ENCODE measurements at regions not wholly inside any gene's neighbourhood (a gene's known extent, or its start where the extent isn't known, plus 50 kb on each side); places are given as distances from the start of the nearest gene placed in this dataset.
"Not testable (repeated sequence)": the region's sequence is repeated elsewhere in the genome, so short reads cannot be mapped to it uniquely, and the experiment has no call there.

DNA sequence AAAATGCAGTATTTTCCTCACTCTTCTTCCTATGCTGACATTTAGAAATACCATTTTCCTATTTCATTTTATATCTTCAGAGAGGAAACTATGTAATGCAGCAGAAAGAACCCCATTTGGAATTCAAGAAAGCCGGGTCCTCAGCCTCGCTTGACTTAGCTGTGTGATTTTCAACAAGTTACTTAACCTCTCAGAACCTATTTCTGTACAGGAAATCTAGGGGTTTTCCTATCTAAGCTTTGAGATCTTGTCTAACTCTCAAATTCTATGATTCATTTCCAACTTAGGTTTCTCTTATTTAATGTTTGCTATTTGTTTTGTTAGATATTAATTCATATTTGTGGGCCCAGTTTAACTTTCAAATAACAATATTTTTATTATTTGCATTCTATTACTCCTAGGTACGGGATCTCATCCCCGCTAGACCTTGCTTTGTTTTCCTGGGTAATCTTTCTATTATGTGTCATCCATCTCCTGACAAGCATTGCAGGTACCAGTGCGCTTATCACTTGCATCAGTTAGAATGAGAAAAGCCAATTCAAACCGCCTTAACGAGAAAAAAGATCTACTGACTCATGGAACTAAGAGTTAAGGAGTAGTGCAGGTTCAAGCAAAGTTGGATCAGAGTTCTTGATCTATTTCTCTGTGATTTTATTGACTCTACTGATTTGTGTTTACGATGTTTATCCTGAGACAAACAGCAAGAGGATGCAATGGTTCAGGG is 70.6 kb upstream of the BHLHE40 start:
- Mint-ChIP-seq H3K36me3 (ENCODE audit: unreplicated experiment) (no peaks in the 10 kb centered on the region), H3K4me1 (ENCODE audit: unreplicated experiment) (peaks cover 27% of the 10 kb centered on the region), H3K27me3 (ENCODE audit: unreplicated experiment) (peaks cover 3% of the 10 kb centered on the region), H3K4me3 (ENCODE audit: unreplicated experiment) (no peak overlapping the region), H3K27ac (ENCODE audit: unreplicated experiment) (no peak overlapping the region), H3K9me3 (ENCODE audit: unreplicated experiment) (no peaks in the 10 kb centered on the region)
- no peak for DNase-seq (ENCODE audit: extremely low spot score, unreplicated experiment)
- TF ChIP-seq CTCF (IDR thresholded peaks at IDR 0.05): no peak

GRCh38 chr3:4914464-4914863 is 64.8 kb upstream of the BHLHE40 start:
- no peak for DNase-seq (ENCODE audit: extremely low spot score, unreplicated experiment)
- H3K36me3 Mint-ChIP-seq (ENCODE audit: unreplicated experiment): no peaks in the 10 kb centered on the region
- H3K4me3 Mint-ChIP-seq (ENCODE audit: unreplicated experiment): no peak overlapping the region
- H3K9me3 Mint-ChIP-seq (ENCODE audit: unreplicated experiment): no peaks in the 10 kb centered on the region
- peaks cover 3% of the 10 kb centered on the region for H3K27me3 Mint-ChIP-seq (ENCODE audit: unreplicated experiment)
- TF ChIP-seq CTCF (IDR thresholded peaks at IDR 0.05): no peak
- no peaks in the 10 kb centered on the region for H3K4me1 Mint-ChIP-seq (ENCODE audit: unreplicated experiment)
- no peak overlapping the region for H3K27ac Mint-ChIP-seq (ENCODE audit: unreplicated experiment)

DNA sequence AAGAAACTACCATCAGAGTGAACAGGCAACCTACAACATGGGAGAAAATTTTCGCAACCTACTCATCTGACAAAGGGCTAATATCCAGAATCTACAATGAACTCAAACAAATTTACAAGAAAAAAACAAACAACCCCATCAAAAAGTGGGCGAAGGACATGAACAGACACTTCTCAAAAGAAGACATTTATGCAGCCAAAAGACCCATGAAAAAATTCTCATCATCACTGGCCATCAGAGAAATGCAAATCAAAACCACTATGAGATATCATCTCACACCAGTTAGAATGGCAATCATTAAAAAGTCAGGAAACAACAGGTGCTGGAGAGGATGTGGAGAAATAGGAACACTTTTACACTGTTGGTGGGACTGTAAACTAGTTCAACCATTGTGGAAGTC is 57.6 kb upstream of the BHLHE40 start:
- H3K4me1 Mint-ChIP-seq (ENCODE audit: unreplicated experiment); H3K9me3 Mint-ChIP-seq (ENCODE audit: unreplicated experiment); H3K27me3 Mint-ChIP-seq (ENCODE audit: unreplicated experiment); H3K36me3 Mint-ChIP-seq (ENCODE audit: unreplicated experiment); H3K27ac Mint-ChIP-seq (ENCODE audit: unreplicated experiment); DNase-seq (ENCODE audit: extremely low spot score, unreplicated experiment); H3K4me3 Mint-ChIP-seq (ENCODE audit: unreplicated experiment): not testable (repeated sequence)

GRCh38 chr3:4926892-4927291 is 52.3 kb upstream of the BHLHE40 start:
- no peaks in the 10 kb centered on the region for H3K4me1 Mint-ChIP-seq (ENCODE audit: unreplicated experiment)
- H3K4me3 Mint-ChIP-seq (ENCODE audit: unreplicated experiment): no peak overlapping the region
- no peaks in the 10 kb centered on the region for H3K36me3 Mint-ChIP-seq (ENCODE audit: unreplicated experiment)
- H3K27me3 Mint-ChIP-seq (ENCODE audit: unreplicated experiment): no peaks in the 10 kb centered on the region
- no peak for DNase-seq (ENCODE audit: extremely low spot score, unreplicated experiment)
- H3K9me3 Mint-ChIP-seq (ENCODE audit: unreplicated experiment): no peaks in the 10 kb centered on the region
- TF ChIP-seq CTCF (IDR thresholded peaks at IDR 0.05): no peak
- no peak overlapping the region for H3K27ac Mint-ChIP-seq (ENCODE audit: unreplicated experiment)

DNA sequence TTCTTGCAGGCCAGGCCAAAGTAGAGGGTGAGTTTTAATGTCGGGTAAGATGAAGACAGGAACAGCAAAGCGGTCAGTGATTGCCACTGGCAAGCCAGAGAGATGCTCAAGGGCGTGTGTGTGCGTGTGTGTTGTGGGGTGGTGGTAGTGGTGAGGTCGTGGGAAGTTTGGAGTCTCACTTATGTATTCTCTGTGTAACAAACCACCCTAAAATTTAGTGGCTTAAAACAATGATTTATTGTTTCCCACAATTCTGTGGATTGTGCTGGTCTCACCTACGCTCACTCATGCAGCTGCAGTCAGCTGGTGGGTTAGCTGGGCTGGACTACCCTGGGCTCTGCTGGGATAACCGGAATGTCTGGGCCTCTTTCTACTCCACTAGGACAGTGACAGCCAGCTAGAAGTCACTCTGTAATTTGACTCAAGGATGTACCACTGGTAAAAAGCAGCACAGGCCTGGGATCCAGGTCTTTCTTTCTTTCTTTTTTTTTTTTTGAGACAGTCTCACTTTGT is 50.9 kb upstream of the BHLHE40 start:
- DNase-seq (ENCODE audit: extremely low spot score, unreplicated experiment): no peak
- TF ChIP-seq CTCF (IDR thresholded peaks at IDR 0.05): no peak
- Mint-ChIP-seq H3K27ac (ENCODE audit: unreplicated experiment) (no peak overlapping the region), H3K36me3 (ENCODE audit: unreplicated experiment) (no peaks in the 10 kb centered on the region), H3K27me3 (ENCODE audit: unreplicated experiment) (no peaks in the 10 kb centered on the region), H3K9me3 (ENCODE audit: unreplicated experiment) (no peaks in the 10 kb centered on the region), H3K4me3 (ENCODE audit: unreplicated experiment) (no peak overlapping the region), H3K4me1 (ENCODE audit: unreplicated experiment) (no peaks in the 10 kb centered on the region)

Data from osteocyte (in vitro differentiated cells).